Right cardiac atrium (tissue), 5 donors: ENCODE measurements at regions not wholly inside any gene's neighbourhood (a gene's known extent, or its start where the extent isn't known, plus 50 kb on each side); places are given as distances from the start of the nearest gene placed in this dataset.

Experiments used
- ATAC-seq, 2 donors: fragments of 200-7000 bp; cut with Tn5 transposase; one replicate each; pipeline versions ENCODE4 v1.8.0 to v1.9.1; 2020; ENCODE audit warnings: moderate library complexity in 2 of 2, mild to moderate bottlenecking in 1 of 2
- DNase-seq, 3 donors: peaks; one replicate each; pipeline ENCODE4 v3.0.0-alpha.2; 2020
- H3K27ac ChIP-seq: one replicate; pipeline ENCODE4 v1.5.1; 2013; ENCODE audit warnings: mild to moderate bottlenecking, low read length, control low read depth, moderate library complexity
- H3K27me3 ChIP-seq: one replicate; pipeline ENCODE4 v1.6.1; 2013; ENCODE audit not compliant: control insufficient read depth, insufficient read depth
- H3K4me1 ChIP-seq: one replicate; pipeline ENCODE4 v1.6.1; 2013; ENCODE audit warnings: low read length; ENCODE audit not compliant: control insufficient read depth, insufficient read depth
- H3K4me3 ChIP-seq: one replicate; pipeline ENCODE4 v1.5.1; 2013; ENCODE audit warnings: low read length, control low read depth
- H3K9me3 ChIP-seq: one replicate; pipeline ENCODE4 v1.6.1; 2013; ENCODE audit warnings: low read length; ENCODE audit not compliant: control insufficient read depth
- WGBS: extraction: QIAGEN DNeasy Blood & Tissue Kit; methylation state at CpG from one replicate; pipeline ENCODE4 v1.1.7; 2013; 5-methylcytosine and 5-hydroxymethylcytosine counted together
- intact Hi-C, 4 donors: fragments of 100-400 bp; cut with DNase I; formaldehyde crosslinking; loops; one replicate each; pipeline versions ENCODE4 v1.11.0 to v1.14.0; 2022 to 2023
- donor health status: healthy with polysubstance abuse.
- donor health status: DM: no; HTN: yes; CAD: no.
- donor health status: DM: no; HTN: no; CAD: no.
- donor health status: DM: no; HTN: yes; CAD: no; lungs with severe emphysema.
- donor health status: DM: yes; HTN: yes; CAD: no.

DNA sequence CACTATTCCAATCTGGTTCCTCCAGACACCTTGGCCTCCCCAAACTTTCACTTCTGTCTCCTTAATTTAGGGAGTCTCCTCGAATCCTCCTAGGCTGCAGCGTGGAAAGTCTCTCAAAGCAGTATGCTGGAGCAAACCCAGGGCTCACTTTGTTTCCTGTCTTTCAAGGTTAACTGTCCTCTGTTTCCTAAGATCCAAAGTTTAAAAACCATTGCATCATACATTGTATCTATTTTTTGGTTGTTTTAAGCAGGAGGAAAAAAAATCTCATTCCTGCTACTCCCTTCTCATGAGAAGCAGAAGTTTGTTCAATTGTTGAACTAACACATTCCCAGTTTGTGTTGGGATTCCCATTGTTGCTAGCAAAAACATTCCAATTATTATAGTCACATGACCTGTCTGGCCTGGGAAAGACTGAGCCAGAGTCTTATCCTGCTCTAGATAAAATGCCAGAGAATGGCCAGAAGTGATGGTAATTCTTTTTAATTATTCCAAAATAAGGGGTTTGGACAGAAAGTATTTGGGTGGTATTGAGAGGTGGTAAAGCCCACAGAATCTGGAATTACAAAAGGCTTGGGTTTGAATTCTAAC, 67.3 kb downstream of the HSPB8 start:
- ATAC-seq: peak; percentile 69 to 88
- 28% methylated on average over 2 of the region's 2 CpGs for WGBS
- DNase-seq: no peak
- Histone ChIP-seq H3K9me3 (no peaks in the 10 kb centered on the region), H3K4me1 (peaks cover 2% of the 10 kb centered on the region), H3K4me3 (no peak overlapping the region), H3K27ac (peak overlapping the region; percentile 55), H3K27me3 (no peaks in the 10 kb centered on the region)
- intact Hi-C loops: no loop called here

DNA sequence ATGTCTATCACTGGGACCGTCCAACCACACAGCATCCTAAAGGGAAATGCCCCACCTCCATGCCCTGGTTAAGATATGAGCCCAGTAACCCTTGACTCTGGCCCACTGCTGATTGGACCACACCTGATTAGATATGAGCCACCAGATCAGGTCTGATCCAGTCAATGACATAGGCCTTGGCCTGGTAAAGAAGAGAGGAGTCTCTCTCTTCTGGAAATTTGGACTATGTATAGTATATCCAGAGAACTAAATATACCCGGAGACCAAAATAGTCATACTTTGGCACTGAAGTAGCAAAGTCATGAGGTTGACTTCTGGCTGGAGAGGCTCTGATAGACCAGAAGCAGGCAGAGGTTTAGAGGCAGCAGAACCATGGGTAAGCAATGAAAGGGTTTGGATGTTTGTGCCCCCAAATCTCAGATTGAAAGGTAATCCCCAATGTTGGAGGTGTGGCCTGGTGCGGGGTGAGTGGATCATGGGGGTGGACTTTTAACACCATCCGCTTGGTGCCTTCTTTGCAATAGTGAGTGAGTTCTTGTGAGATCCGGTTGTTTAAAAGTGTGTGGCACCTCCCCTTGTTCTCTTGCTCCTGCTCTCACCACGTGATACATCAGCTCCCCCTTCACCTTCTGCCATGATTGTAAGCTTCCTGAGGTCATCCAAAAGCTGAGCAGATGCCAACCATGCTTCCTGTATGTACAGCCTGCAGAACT, 68.4 kb downstream of the HSPB8 start:
- Histone ChIP-seq H3K4me3 (no peak overlapping the region), H3K27me3 (no peaks in the 10 kb centered on the region), H3K9me3 (no peaks in the 10 kb centered on the region), H3K27ac (peak overlapping the region; percentile 94), H3K4me1 (peaks cover 2% of the 10 kb centered on the region)
- no peak for DNase-seq
- peak; percentile 65 to 89 for ATAC-seq
- intact Hi-C loops: no loop called here
- WGBS: 49% methylated on average over 6 of the region's 6 CpGs

DNA sequence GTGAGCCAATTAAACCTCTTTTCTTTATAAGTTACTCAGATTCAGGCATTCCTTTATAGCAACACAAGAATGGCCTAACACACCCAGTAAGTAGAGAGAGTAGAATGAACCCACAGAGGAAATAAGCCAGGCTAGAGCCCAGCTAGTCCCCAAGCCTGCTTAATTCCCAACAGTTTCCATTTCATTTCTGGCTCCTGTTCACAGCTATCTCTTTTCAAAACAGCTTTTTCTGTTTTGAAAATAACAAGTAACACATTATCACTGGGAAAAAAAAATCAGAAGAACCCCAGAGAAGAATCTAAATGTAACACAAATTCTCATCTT, 69.0 kb downstream of the HSPB8 start:
- Histone ChIP-seq H3K27ac (peak overlapping the region; percentile 75), H3K27me3 (no peaks in the 10 kb centered on the region), H3K9me3 (no peaks in the 10 kb centered on the region), H3K4me3 (no peak overlapping the region), H3K4me1 (peaks cover 2% of the 10 kb centered on the region)
- ATAC-seq (peak; percentile 68 to 69), DNase-seq (no peak)
- intact Hi-C loops: no loop called here

DNA sequence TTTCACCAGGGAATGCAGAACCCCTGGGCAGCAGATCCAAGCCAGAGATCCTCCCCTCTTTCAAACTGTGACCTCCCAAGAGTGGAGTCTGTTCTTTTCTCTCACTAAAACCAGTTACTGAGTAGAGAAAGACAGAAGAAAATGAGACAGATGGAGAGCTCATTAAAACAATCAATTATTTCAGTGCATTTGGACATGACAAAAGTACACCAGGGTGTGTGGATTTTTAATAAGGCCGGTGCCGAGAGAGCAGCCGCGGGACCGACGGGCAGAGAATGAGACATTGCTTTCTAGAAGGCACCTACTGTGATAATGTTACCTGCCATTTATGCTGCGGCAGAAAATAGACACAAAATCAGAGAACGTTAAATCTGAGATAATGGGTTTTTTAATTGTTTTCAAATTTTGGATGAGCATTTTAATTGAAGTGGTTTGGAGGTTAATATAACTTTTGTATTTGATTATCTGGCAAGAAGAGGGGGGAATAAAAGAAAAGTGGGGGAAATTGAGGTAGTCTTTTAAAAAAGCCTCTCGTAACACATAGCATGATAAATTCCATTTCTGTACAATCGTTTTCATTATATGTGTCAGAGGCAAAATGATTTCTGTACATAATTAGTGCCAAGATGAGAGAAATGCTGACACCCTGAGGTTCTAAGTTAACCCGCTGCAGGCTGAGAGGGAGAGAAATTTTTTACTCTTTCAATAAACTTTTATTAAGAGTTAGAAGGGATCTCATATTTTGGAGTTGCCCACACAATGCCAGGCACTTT, 70.8 kb downstream of the HSPB8 start:
- H3K9me3 ChIP-seq: no peaks in the 10 kb centered on the region
- DNase-seq (no peak), ATAC-seq (no peak)
- H3K27me3 ChIP-seq: no peaks in the 10 kb centered on the region
- 74% methylated on average over 11 of the region's 11 CpGs for WGBS
- peaks cover 2% of the 10 kb centered on the region for H3K4me1 ChIP-seq
- no peak overlapping the region for H3K27ac ChIP-seq
- intact Hi-C loops: no loop called here
- no peak overlapping the region for H3K4me3 ChIP-seq

DNA sequence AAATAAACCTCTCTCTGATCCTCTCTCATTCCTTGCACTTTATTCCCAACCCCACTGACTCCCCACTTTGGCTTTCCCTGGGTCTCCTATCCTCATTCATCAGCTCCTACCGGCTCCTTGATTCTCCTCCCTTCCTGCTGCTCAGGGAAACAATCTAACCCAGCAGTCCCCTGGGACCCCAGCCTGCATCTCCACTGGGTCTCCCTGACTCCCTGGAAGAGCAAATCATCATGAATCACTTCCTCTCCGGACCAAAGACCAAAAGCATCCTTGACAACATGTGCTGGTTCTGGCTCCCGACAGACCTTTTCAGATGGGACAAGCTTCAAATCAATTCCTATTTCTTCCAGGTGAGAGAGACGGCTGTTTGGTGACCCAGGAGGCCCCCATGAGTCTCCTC, 76.6 kb downstream of the HSPB8 start:
- peak in 1 of 3 donors; percentile 22 for DNase-seq
- peak in 1 of 2 donors; percentile 53 for ATAC-seq
- H3K27ac ChIP-seq: no peak overlapping the region
- H3K4me1 ChIP-seq: no peaks in the 10 kb centered on the region
- no peak overlapping the region for H3K4me3 ChIP-seq
- no peaks in the 10 kb centered on the region for H3K9me3 ChIP-seq
- no peaks in the 10 kb centered on the region for H3K27me3 ChIP-seq
- 45% methylated on average over 4 of the region's 4 CpGs for WGBS
- intact Hi-C loops: no loop called here

DNA sequence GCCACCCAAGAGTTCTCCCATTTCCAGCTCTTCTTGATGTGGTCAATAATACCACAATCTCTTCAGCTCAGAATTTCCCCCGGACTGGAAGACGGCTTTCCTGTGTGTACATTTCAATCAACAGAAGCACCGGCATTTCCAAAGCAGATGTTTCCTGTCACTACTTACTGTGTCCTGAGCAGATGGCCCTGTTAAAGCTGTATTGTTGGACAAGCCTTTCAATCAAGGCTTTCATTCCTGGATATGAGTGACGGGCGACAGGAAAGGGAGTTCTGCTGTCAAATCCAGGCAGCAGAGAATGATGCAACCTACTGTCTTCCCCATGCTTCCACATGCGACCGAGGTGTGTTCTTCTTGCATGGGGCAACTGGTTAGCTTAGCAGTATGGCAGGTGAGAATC, 76.4 kb upstream of the CCDC60 start:
- peak in 1 of 2 donors; percentile 36 for ATAC-seq
- Histone ChIP-seq H3K9me3 (no peaks in the 10 kb centered on the region), H3K4me1 (no peaks in the 10 kb centered on the region), H3K4me3 (no peak overlapping the region), H3K27me3 (no peaks in the 10 kb centered on the region), H3K27ac (no peak overlapping the region)
- intact Hi-C loops: no loop called here
- 46% methylated on average over 7 of the region's 7 CpGs for WGBS
- no peak for DNase-seq

DNA sequence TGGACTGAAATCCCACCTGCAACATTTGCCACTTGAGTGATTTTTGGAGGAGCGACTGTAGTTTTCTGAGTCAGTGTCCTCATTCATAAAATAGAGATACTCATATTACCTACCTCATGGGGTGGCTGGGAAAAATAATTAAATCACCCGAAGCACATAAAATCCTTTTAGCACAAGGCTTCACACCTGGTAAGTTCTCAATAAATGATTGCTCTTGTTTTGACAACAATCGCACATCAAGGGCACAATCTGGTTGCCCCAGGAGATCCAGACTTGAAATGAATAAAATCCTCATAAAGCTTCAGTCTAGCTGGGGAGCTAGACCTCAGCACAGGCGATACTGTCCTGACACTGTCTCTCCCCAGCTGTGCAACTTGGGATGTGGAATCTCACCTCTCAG, 76.0 kb upstream of the CCDC60 start:
- H3K4me3 ChIP-seq: no peak overlapping the region
- ATAC-seq (no peak), DNase-seq (no peak)
- H3K4me1 ChIP-seq: no peaks in the 10 kb centered on the region
- no peak overlapping the region for H3K27ac ChIP-seq
- no peaks in the 10 kb centered on the region for H3K9me3 ChIP-seq
- no peaks in the 10 kb centered on the region for H3K27me3 ChIP-seq
- intact Hi-C loops: no loop called here
- 74% methylated on average over 4 of the region's 4 CpGs for WGBS

DNA sequence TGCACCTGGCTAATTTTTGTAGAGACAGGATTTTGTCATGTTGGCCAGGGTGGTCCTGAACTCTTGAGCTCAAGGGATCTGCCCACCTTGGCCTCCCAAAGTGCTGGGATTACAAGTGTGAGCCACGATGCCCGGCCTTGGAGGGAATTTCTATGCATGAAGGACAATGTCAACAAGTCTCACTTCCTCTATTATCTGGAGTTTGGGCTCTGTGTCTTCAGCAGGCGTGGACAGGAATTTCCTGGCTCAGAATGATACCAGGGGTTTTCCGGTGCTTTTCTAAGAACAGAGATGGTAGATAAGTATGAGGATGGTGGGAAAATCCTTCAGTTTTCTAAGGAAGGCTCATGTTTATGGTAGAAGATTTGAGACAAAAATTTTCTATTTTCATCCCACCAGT, 75.0 kb upstream of the CCDC60 start:
- 10% methylated on average over 4 of the region's 4 CpGs for WGBS
- no peaks in the 10 kb centered on the region for H3K9me3 ChIP-seq

DNA sequence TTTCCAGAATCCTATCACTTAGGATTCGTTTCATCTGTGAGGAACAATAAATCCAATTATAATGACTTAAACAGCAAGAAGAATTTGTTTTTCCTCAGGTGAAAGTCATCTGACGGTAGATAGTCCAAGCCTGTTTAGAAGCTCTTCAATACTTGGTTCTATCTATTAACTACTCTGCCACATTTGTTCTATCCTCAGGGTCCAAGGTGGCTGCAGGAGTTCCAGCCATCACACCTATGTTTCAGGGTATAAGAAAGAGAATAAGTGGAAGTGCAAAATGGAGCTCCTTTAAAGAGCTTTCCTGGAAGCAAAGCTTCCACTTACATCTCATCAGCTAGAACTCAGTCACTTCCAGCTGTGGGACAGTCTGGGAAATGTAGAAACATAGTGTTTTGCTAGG, 72.1 kb upstream of the CCDC60 start:
- H3K9me3 ChIP-seq: no peaks in the 10 kb centered on the region
- H3K4me3 ChIP-seq: no peak overlapping the region
- DNase-seq (no peak), ATAC-seq (no peak)
- intact Hi-C loops: no loop called here
- WGBS: 93% methylated on average over 2 of the region's 2 CpGs
- no peaks in the 10 kb centered on the region for H3K27me3 ChIP-seq
- H3K4me1 ChIP-seq: no peaks in the 10 kb centered on the region
- no peak overlapping the region for H3K27ac ChIP-seq

More for the DNA sequence above, 75.0 kb upstream of the CCDC60 start:
- DNase-seq: no peak
- Histone ChIP-seq H3K4me3 (no peak overlapping the region), H3K27ac (no peak overlapping the region), H3K27me3 (no peaks in the 10 kb centered on the region), H3K4me1 (no peaks in the 10 kb centered on the region)
- ATAC-seq: peak; percentile 51 to 82
- intact Hi-C loops: no loop called here

DNA sequence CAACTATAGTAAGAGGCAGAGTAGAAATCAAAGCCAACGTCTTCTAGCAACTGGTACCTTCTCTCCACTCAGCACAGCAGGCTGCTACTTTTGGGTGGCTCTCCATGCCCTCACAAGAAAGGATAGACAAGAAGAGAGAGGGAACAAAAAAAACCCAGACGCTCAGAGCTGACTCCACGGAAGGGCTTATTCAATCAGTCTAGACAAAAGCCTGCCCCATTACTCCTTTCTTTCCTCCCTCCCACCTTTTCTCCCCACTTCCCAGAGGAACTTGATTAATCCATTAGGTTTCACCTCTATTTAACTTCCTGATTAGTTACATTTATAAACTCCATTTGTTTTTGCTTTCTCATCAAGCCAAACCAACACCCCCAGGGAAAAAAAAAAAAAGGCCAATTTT, 71.1 kb upstream of the CCDC60 start:
- H3K27ac ChIP-seq: no peak overlapping the region
- H3K9me3 ChIP-seq: no peaks in the 10 kb centered on the region
- H3K4me1 ChIP-seq: no peaks in the 10 kb centered on the region
- intact Hi-C loops: no loop called here
- no peak overlapping the region for H3K4me3 ChIP-seq
- no peaks in the 10 kb centered on the region for H3K27me3 ChIP-seq
- 77% methylated on average over 3 of the region's 3 CpGs for WGBS
- DNase-seq: no peak
- ATAC-seq: no peak

DNA sequence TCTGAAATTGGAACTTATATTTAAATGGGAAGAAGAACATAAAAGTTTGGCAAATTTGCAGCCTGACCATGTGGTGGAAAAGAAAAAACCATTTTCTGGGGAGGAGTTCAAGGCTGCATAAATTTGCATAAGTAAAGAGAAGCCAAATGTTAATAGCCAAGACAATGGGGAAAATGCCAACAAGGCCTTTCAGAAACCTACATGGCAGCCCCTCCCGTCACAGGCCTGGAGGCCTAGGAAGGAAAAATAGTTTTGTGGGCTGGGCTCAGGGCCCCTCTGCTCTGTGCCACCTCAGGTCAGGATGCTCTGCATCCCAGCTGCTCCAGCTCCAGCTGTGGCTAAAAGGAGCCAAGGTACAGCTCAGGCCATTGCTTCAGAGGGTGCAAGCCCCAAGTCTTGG, 67.6 kb upstream of the CCDC60 start:
- WGBS: 97% methylated on average over 1 of the region's 1 CpG
- no peak overlapping the region for H3K4me3 ChIP-seq
- no peak overlapping the region for H3K27ac ChIP-seq
- intact Hi-C loops: no loop called here
- H3K4me1 ChIP-seq: no peaks in the 10 kb centered on the region
- H3K9me3 ChIP-seq: no peaks in the 10 kb centered on the region
- no peak for ATAC-seq
- H3K27me3 ChIP-seq: no peaks in the 10 kb centered on the region
- no peak for DNase-seq
